Uterus (tissue), 2 donors: ENCODE measurements at regions not wholly inside any gene's neighbourhood (a gene's known extent, or its start where the extent isn't known, plus 50 kb on each side); places are given as distances from the start of the nearest gene placed in this dataset.

Experiments used
- POLR2A ChIP-seq, 2 donors: fragments of 450-650 bp; IDR thresholded peaks; one replicate each; pipeline ENCODE4 v1.6.1; 2016; ENCODE audit warnings: antibody characterized with exemption in 2 of 2, mild to moderate bottlenecking in 1 of 2, moderate library complexity in 1 of 2
- TF ChIP-seq, protein P1 (sequence below), 4 experiments: fragments of 200-600 bp in 2 of 4; fragments of 450-650 bp in 2 of 4; sonication (generic) in 2 of 4; IDR thresholded peaks; one replicate each; pipeline ENCODE4 v1.5.1; 2016 to 2019; ENCODE audit warnings: antibody characterized with exemption in 4 of 4, mild to moderate bottlenecking in 2 of 4, moderate library complexity in 1 of 4

DNA sequence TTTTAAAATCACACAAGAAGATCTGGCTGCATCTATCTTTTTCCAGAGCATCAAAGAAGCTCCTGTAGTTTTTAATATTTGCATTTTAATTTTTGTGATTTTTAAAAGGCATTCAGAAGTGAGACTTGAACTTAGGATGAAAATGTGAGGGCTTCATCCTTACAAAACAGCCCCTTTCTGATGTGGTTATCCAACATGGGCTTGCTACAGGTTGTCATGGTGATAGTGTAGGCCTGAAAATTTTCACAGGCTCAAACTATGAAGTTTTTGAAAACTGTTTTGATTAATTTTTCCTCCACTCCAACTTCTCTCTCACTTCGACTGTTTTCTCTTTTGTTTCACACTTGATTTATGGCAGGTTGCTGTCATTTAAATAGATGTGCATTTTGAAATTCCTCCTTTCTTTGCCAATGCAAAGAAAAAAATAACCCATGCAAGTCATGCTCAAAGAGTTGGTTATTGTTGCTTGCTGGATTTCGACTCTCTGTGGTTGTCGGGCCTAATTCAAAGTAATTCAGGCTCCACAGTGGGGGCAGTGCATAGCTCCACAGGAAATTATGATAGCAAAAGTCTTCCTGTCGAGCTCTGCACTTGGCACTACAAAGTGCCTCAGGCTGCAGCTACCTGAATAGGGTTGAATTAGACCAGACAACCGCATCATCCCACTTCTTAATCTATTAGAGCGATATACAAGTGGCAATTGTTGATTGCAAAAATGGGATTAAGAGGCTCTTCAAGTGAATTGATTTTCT is 201.0 kb upstream of the GPR101 start:
- TF ChIP-seq POLR2A (IDR thresholded peaks at IDR 0.05): no peak
- TF ChIP-seq, protein P1, sequence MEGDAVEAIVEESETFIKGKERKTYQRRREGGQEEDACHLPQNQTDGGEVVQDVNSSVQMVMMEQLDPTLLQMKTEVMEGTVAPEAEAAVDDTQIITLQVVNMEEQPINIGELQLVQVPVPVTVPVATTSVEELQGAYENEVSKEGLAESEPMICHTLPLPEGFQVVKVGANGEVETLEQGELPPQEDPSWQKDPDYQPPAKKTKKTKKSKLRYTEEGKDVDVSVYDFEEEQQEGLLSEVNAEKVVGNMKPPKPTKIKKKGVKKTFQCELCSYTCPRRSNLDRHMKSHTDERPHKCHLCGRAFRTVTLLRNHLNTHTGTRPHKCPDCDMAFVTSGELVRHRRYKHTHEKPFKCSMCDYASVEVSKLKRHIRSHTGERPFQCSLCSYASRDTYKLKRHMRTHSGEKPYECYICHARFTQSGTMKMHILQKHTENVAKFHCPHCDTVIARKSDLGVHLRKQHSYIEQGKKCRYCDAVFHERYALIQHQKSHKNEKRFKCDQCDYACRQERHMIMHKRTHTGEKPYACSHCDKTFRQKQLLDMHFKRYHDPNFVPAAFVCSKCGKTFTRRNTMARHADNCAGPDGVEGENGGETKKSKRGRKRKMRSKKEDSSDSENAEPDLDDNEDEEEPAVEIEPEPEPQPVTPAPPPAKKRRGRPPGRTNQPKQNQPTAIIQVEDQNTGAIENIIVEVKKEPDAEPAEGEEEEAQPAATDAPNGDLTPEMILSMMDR (IDR thresholded peaks at IDR 0.05): no peak
